HEK293T (cell line): ENCODE measurements at regions not wholly inside any gene's neighbourhood (a gene's known extent, or its start where the extent isn't known, plus 50 kb on each side); places are given as distances from the start of the nearest gene placed in this dataset.
"Not testable (repeated sequence)": the region's sequence is repeated elsewhere in the genome, so short reads cannot be mapped to it uniquely, and the experiment has no call there.

Experiments
- CTCF ChIA-PET: fragments of 350-600 bp; formaldehyde crosslinking; extraction: SDS; loops from one replicate; lab custom pipeline; 2021; ENCODE audit warnings: antibody characterized with exemption, inconsistent platforms; lab: Yijun Ruan, JAX
- POLR2A ChIA-PET: fragments of 350-600 bp; formaldehyde crosslinking; extraction: SDS; loops from one replicate; lab custom pipeline; 2020; ENCODE audit warnings: antibody characterized with exemption, inconsistent platforms; lab: Yijun Ruan, JAX
- DNase-seq: peaks from one replicate; pipeline ENCODE4 v3.0.0; 2012; ENCODE audit warnings: mixed read lengths; ENCODE audit errors: extremely low spot score
- ARNT ChIP-seq: fragments of 450-650 bp; IDR thresholded peaks from 2 replicates; pipeline ENCODE4 v1.6.1; 2017; ENCODE audit warnings: mild to moderate bottlenecking
- BHLHE40 ChIP-seq: fragments of 450-650 bp; IDR thresholded peaks from 2 replicates; pipeline ENCODE4 v1.6.1; 2016; ENCODE audit warnings: mild to moderate bottlenecking, moderate library complexity, borderline replicate concordance
- CTBP1 ChIP-seq: fragments of 450-650 bp; IDR thresholded peaks from 2 replicates; pipeline ENCODE4 v1.6.1; 2016; ENCODE audit warnings: borderline replicate concordance
- ELF4 ChIP-seq: fragments of 450-650 bp; IDR thresholded peaks from 2 replicates; pipeline ENCODE4 v1.6.1; 2017; ENCODE audit warnings: antibody characterized with exemption
- FOXA1 ChIP-seq: fragments of 450-650 bp; IDR thresholded peaks from 2 replicates; pipeline ENCODE4 v1.6.1; 2016; ENCODE audit warnings: mild to moderate bottlenecking
- FOXK2 ChIP-seq: fragments of 450-650 bp; IDR thresholded peaks from 2 replicates; pipeline ENCODE4 v1.6.1; 2016; ENCODE audit warnings: mild to moderate bottlenecking
- FOXM1 ChIP-seq: fragments of 450-650 bp; IDR thresholded peaks from 2 replicates; pipeline ENCODE4 v1.6.1; 2017; ENCODE audit warnings: mild to moderate bottlenecking, borderline replicate concordance
- HDGF ChIP-seq: fragments of 450-650 bp; IDR thresholded peaks from 2 replicates; pipeline ENCODE4 v1.6.1; 2017; ENCODE audit warnings: antibody characterized with exemption, borderline replicate concordance
- L3MBTL2 ChIP-seq: fragments of 450-650 bp; conservative IDR thresholded peaks from 2 replicates; pipeline ENCODE4 v1.6.1; 2016; ENCODE audit warnings: mild to moderate bottlenecking
- LEF1 ChIP-seq: fragments of 450-650 bp; IDR thresholded peaks from 2 replicates; pipeline ENCODE4 v1.6.1; 2017; ENCODE audit warnings: mild to moderate bottlenecking, borderline replicate concordance
- NFRKB ChIP-seq: fragments of 450-650 bp; IDR thresholded peaks from 2 replicates; pipeline ENCODE4 v1.6.1; 2016; ENCODE audit warnings: mild to moderate bottlenecking, moderate library complexity
- SP1 ChIP-seq: fragments of 450-650 bp; IDR thresholded peaks from 2 replicates; pipeline ENCODE4 v1.6.1; 2017
- SUZ12 ChIP-seq: fragments of 450-650 bp; IDR thresholded peaks from 2 replicates; pipeline ENCODE4 v1.6.1; 2016; ENCODE audit warnings: mild to moderate bottlenecking
- TARDBP ChIP-seq: fragments of 450-650 bp; IDR thresholded peaks from 2 replicates; pipeline ENCODE4 v1.6.1; 2016
- ZNF384 ChIP-seq: fragments of 450-650 bp; IDR thresholded peaks from 2 replicates; pipeline ENCODE4 v1.6.1; 2016
- TF ChIP-seq, protein P1 (sequence below): fragments of 450-650 bp; IDR thresholded peaks from 2 replicates; pipeline ENCODE4 v1.6.1; 2016

DNA sequence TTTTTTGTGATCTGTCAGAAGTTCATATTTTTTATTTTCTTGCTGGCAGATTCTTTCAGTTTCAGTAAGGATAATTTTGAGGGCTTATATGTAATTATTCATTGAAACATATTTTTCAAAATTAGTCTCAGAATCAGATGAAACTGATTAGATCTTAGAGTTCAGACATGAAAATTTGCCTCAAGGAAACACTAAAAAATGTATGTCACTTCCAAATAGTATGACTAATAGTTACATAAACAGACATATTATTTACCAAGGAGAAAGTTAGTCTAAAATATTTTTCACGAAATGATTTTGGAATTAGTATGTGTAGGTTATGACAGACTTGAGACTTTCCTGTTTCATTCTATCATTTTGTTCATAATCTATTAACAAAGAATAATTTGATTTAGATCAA lies 628.6 kb downstream of the CCDC85A start:
- TF ChIP-seq LEF1 (no peak), HDGF (no peak), SUZ12 (no peak), ARNT (no peak), NFRKB (no peak), L3MBTL2 (no peak), SP1 (no peak), BHLHE40 (no peak), FOXM1 (no peak), FOXA1 (no peak), TARDBP (no peak), ZNF384 (no peak), FOXK2 (no peak), ELF4 (no peak), CTBP1 (no peak)
- TF ChIP-seq, protein P1, sequence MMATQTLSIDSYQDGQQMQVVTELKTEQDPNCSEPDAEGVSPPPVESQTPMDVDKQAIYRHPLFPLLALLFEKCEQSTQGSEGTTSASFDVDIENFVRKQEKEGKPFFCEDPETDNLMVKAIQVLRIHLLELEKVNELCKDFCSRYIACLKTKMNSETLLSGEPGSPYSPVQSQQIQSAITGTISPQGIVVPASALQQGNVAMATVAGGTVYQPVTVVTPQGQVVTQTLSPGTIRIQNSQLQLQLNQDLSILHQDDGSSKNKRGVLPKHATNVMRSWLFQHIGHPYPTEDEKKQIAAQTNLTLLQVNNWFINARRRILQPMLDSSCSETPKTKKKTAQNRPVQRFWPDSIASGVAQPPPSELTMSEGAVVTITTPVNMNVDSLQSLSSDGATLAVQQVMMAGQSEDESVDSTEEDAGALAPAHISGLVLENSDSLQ = no peak
- POLR2A ChIA-PET = no interaction called here
- DNase-seq = no peak
- CTCF ChIA-PET = no interaction called here

DNA sequence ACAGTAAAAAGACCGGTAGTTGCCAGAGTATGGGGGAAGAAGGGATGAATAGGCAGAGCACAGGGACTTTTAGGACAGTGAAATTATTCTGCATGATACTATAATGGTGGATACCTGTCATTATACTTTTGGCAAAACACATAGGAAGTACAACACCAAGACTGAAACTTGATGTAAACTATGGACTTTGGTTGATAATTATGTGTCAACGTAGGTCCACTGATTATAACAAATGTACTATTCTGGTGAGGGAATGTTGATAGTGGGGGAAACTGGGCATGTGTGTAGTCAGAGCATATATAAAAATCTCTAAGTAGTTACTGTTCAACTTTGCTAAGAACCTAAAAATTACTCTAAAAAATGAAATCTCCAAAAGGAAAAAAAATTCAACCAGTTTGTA lies 629.7 kb downstream of the CCDC85A start:
- TF ChIP-seq FOXM1 (no peak), HDGF (no peak), BHLHE40 (no peak), NFRKB (no peak), FOXA1 (no peak), ZNF384 (no peak), TARDBP (no peak), FOXK2 (no peak), ARNT (no peak)
- DNase-seq = no peak
- POLR2A ChIA-PET = no interaction called here
- CTCF ChIA-PET = no interaction called here

DNA sequence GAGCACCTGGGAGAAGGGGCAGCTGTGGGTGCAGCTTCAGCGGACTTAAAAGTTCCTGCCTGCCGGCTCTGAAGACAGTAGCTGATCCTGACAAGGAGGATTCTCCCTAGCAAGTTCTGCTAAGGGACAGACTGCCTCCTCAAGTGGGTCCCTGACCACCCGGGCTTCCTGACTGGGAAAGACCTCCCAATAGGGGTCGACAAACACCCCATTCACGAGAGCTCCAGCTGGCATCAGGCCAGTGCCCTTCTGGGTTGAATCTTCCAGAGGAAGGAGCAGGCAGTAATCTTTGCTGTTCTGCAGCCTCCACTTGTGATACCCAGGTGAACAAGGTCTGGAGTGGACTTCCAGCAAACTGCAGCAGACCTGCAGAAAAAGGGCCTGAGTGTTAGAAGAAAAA lies 632.9 kb downstream of the CCDC85A start:
- CTCF ChIA-PET = no interaction called here
- POLR2A ChIA-PET = no interaction called here
- TF ChIP-seq BHLHE40 (no peak), ELF4 (no peak), CTBP1 (no peak), L3MBTL2 (no peak), SP1 (no peak), FOXK2 (no peak), ZNF384 (no peak), ARNT (no peak), LEF1 (no peak), HDGF (no peak), FOXA1 (no peak), TARDBP (no peak)
- DNase-seq = no peak

DNA sequence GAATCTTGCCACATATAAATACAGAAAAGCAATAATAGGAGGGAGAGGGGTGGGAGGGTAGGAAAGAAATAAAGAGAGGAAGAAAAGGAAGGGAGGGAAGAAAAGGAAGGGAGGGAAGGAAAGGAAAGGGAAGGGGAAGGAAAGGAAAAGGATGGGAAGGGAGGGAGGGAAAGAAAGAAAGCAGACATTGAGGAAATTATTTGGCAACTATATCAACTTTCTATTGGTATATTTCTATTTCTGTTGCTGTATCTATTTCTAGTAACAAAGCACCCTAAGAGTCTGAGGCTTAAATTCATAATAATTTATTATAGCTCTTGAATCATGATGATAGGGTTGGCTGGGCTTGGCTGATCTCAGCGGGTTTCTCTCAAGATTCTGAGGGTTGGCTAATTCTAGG lies 648.0 kb downstream of the CCDC85A start:
- CTCF ChIA-PET = no interaction called here
- no peak for DNase-seq
- POLR2A ChIA-PET = no interaction called here
- TF ChIP-seq ELF4 (no peak), FOXK2 (no peak), LEF1 (no peak), HDGF (no peak), ARNT (no peak), SUZ12 (no peak), SP1 (no peak)

DNA sequence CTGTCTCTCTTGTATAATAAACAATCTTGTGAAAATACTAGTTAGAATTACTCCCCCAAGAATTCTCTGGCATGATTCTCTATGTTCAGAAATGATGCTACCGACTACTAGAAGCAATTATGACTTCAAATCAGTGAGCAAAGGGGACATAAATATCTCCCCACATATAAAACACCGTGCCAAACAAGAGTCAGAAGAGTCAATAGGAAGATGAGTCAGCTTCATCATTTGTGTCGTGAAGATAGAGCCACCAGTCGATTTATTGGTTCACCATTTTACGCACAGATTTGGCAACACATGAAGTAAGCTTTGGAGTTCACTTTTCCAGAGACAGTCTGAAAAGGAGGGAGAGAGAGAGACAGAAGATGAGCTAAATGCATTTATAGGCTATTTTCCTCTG lies 650.9 kb downstream of the CCDC85A start:
- no peak for DNase-seq
- ChIA-PET POLR2A (no interaction called here), CTCF (no interaction called here)
- TF ChIP-seq NFRKB (no peak), FOXA1 (no peak), ZNF384 (no peak), L3MBTL2 (no peak), BHLHE40 (no peak), TARDBP (no peak), SP1 (no peak), FOXM1 (no peak), CTBP1 (no peak), HDGF (no peak), ELF4 (no peak), ARNT (no peak), FOXK2 (no peak), SUZ12 (no peak), LEF1 (no peak)
- TF ChIP-seq, protein P1 = no peak

DNA sequence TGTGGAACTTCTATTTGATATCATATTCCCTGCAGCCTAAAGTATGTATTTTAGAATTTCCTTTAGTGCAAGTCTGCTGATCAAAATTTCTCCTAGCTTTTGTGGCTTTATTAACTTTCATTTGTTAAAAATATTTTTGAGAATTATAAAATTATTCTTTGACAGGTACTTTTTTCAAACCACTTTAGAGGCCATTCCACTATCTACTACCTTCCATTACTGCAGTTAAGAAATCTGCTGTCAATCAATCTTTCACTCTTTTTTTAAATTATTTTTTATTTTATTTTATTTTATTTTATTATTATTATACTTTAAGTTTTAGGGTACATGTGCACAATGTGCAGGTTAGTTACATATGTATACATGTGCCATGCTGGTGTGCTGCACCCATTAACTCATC lies 656.2 kb downstream of the CCDC85A start:
- DNase-seq, POLR2A ChIA-PET, CTCF ChIA-PET: not testable (repeated sequence)

DNA sequence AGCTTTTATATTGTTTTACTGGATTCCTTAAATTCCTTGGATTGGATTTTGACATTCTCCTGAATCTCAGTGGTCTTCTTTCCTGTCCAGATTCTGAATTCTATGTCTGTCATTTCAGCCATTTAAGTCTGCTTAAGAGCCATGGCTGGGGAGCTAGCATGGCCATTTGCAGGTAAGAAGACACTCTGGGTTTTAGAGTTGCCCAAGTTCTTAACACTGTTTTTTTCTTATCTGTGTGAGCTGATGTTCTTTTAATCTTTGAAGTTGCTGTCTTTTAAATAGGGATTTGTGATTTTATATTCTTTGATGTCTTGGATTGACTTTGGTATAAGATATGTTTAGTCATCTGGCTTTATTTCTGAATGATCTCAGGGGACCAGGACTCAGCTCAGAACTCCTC lies 677.2 kb downstream of the CCDC85A start:
- POLR2A ChIA-PET = no interaction called here
- CTCF ChIA-PET = no interaction called here
- no peak for DNase-seq
- TF ChIP-seq ELF4 (no peak), FOXM1 (no peak), BHLHE40 (no peak), SP1 (no peak), CTBP1 (no peak), TARDBP (no peak), FOXK2 (no peak), SUZ12 (no peak), NFRKB (no peak), ZNF384 (no peak), ARNT (no peak), FOXA1 (no peak), L3MBTL2 (no peak), LEF1 (no peak), HDGF (no peak)
- TF ChIP-seq, protein P1 = no peak
